ENCODE measurements at regions not wholly inside any gene's neighbourhood (a gene's known extent, or its start where the extent isn't known, plus 50 kb on each side); places are given as distances from the start of the nearest gene placed in this dataset.

GRCh38 chr6:3535776-3536435 lies 79.1 kb upstream of the SLC22A23 start (continued):
- TF ChIP-seq ELK1 (IDR thresholded peaks at IDR 0.05; ENCODE audit: low read depth, low read length) (no peak), BCL3 (IDR thresholded peaks at IDR 0.05) (no peak), TP53 (CRISPR knock-in tag; IDR thresholded peaks at IDR 0.05) (no peak), KDM1A (IDR thresholded peaks at IDR 0.05; ENCODE audit: low read depth) (no peak), ZNF302 (CRISPR knock-in tag; IDR thresholded peaks at IDR 0.05) (no peak), RAD21 (conservative IDR thresholded peaks at IDR 0.05 in 1 of 2, IDR thresholded peaks at IDR 0.05 in 1 of 2) (no peak), JUNB (IDR thresholded peaks at IDR 0.05) (no peak), HEYL (CRISPR knock-in tag; IDR thresholded peaks at IDR 0.05) (no peak), ZSCAN20 (CRISPR knock-in tag; IDR thresholded peaks at IDR 0.05) (no peak), RNF2 (IDR thresholded peaks at IDR 0.05; ENCODE audit: borderline replicate concordance, low read depth) (no peak), RCOR1 (IDR thresholded peaks at IDR 0.05; ENCODE audit: low read depth, low read length) (no peak)

- ATAC-seq, result no peak
- no peak for DNase-seq (ENCODE audit: low read depth in 1 of 2, low spot score in 1 of 2)
- WGBS (ENCODE audit: missing lambda C conversion rate), result 84% methylated on average over 4 of the region's 4 CpGs
- FAIRE-seq, result no peak
- Histone ChIP-seq H3K27ac (no peak overlapping the region), H3K9me3 (no peaks in the 10 kb centered on the region), H3K4me1 (no peaks in the 10 kb centered on the region), H3K4me3 (no peak overlapping the region), H3K4me2 (no peak overlapping the region)
- POLR2A ChIA-PET, result no interaction called here
- TF ChIP-seq MAZ (IDR thresholded peaks at IDR 0.05; ENCODE audit: borderline replicate concordance, low read depth, low read length) (no peak), GATA3 (IDR thresholded peaks at IDR 0.05; ENCODE audit: borderline replicate concordance) (no peak), HOXB5 (CRISPR knock-in tag; IDR thresholded peaks at IDR 0.05) (no peak)
- CTCF ChIA-PET, result interaction anchor here (0.7 kb wide), 1 partner anchor 77 kb away, joined by 3 read pairs; no protein-coding TSS in a partner anchor
Observed at GRCh38 chr6:3535033-3535775, 78.4 kb upstream of the SLC22A23 start.

GRCh38 chr6:3534599-3534998 lies 77.7 kb upstream of the SLC22A23 start:
- 48% methylated on average over 3 of the region's 4 CpGs for WGBS (ENCODE audit: missing lambda C conversion rate)
- Histone ChIP-seq H3K27ac (no peak overlapping the region), H3K4me2 (no peak overlapping the region), H3K4me1 (no peaks in the 10 kb centered on the region), H3K4me3 (no peak overlapping the region), H3K9me3 (no peaks in the 10 kb centered on the region)
- DNase-seq (ENCODE audit: low read depth in 1 of 2, low spot score in 1 of 2) (no peak), FAIRE-seq (no peak), ATAC-seq (no peak)
- ChIA-PET CTCF (no interaction called here), POLR2A (no interaction called here)
- no peak for TF ChIP-seq USF2 (IDR thresholded peaks at IDR 0.05)
- no peak for TF ChIP-seq JUN (IDR thresholded peaks at IDR 0.05)
- TF ChIP-seq BHLHE40 (IDR thresholded peaks at IDR 0.05; ENCODE audit: low read depth, low read length), result no peak

- TF ChIP-seq TFCP2L1 (CRISPR knock-in tag; IDR thresholded peaks at IDR 0.05) (no peak), POLR2AphosphoS2 (conservative IDR thresholded peaks at IDR 0.05; ENCODE audit: low read length) (no peak), KDM1A (IDR thresholded peaks at IDR 0.05; ENCODE audit: low read depth) (no peak), MAX (IDR thresholded peaks at IDR 0.05) (no peak), EP300 (IDR thresholded peaks at IDR 0.05) (no peak), RNF2 (IDR thresholded peaks at IDR 0.05; ENCODE audit: borderline replicate concordance, low read depth) (no peak), FOSL2 (IDR thresholded peaks at IDR 0.05) (no peak), FOSL2 (CRISPR knock-in tag; IDR thresholded peaks at IDR 0.05) (no peak), CBX2 (IDR thresholded peaks at IDR 0.05; ENCODE audit: borderline replicate concordance, low read depth) (no peak), RARB (CRISPR knock-in tag; IDR thresholded peaks at IDR 0.05) (no peak)
- no peak overlapping the region for H3K4me3 ChIP-seq
- CTCF ChIA-PET, result no interaction called here
- no peak overlapping the region for H3K4me2 ChIP-seq
- no peaks in the 10 kb centered on the region for H3K9me3 ChIP-seq
- no peak for FAIRE-seq
- no peaks in the 10 kb centered on the region for H3K4me1 ChIP-seq
- POLR2A ChIA-PET, result no interaction called here
- ATAC-seq, result no peak
- no peak overlapping the region for H3K27ac ChIP-seq
- WGBS (ENCODE audit: missing lambda C conversion rate), result 42% methylated on average over 6 of the region's 6 CpGs
- no peak for DNase-seq (ENCODE audit: low read depth in 1 of 2, low spot score in 1 of 2)
Observed at GRCh38 chr6:3533981-3534380, 77.1 kb upstream of the SLC22A23 start.
